ENCODE measurements at regions not wholly inside any gene's neighbourhood (a gene's known extent, or its start where the extent isn't known, plus 50 kb on each side); places are given as distances from the start of the nearest gene placed in this dataset.

DNA sequence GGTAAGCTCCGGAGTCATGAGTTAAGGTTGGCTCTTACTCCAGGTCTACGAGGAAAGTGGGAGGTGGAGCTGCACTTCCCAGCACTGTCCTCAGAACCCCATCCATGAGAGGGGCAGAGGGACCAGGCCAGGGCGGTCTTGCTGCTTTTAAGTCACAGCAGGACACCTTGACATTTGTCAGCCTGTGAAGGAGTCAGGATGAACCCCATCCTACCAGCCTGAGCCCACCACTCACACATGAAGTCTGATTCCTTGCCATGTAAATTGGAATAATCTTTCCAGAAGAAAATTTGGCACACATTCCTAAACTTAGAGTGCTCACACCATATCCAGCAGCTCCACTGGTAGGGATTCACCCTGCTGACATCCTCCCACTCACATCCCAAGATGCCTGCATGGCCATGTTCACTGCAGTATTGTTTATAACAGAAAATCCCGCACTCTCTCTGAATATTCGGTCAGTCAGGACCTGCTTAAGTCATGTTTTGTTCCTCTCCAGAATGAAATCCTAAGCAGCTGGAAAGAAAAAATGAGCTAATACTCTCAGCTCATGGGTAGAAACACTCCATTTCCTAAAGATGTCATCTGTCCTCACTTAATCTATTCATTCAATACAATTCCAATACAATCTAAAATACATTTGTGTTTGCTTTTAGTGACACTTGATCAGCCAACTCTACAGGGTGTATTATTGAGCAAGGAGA is 79.3 kb upstream of the COL5A1 start:
- H3K4me3 ChIP-seq (ENCODE audit: low read depth, low read length): no peak overlapping the region
- no peak for TF ChIP-seq CTCF (IDR thresholded peaks at IDR 0.05; ENCODE audit: insufficient read depth, low read depth, low read length)
- ChIA-PET CTCF (interaction anchor here (1.5 kb wide), 1 partner anchor 113 kb away, joined by 3 read pairs; no protein-coding TSS in a partner anchor), POLR2A (no interaction called here)
- H3K36me3 ChIP-seq (ENCODE audit: control insufficient read depth, insufficient read depth, low read length): no peaks in the 10 kb centered on the region
- DNase-seq (ENCODE audit: low read depth): no peak
- peaks cover 1% of the 10 kb centered on the region for H3K27me3 ChIP-seq (ENCODE audit: control insufficient read depth, insufficient read depth, low read length)

DNA sequence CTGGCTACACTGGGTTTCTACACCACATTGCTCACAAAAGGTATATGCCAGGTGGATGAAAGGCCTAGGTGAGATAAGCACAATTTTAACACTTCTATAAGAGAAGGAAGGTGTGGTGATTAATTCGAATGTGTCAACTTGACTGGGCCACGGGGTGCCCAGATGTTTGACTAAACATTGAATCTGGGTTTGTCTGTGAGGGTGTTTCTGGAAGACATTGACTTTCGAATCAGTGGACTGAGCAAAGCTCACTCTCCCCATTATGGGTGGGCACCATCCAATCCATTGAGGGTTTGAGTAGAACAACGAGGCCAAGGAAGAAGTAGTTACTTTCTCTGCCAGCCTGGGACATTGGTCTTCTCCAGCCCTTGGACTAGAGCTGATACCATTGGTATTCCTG is 78.2 kb upstream of the COL5A1 start:
- no peaks in the 10 kb centered on the region for H3K36me3 ChIP-seq (ENCODE audit: control insufficient read depth, insufficient read depth, low read length)
- no peak for TF ChIP-seq CTCF (IDR thresholded peaks at IDR 0.05; ENCODE audit: insufficient read depth, low read depth, low read length)
- peaks cover 1% of the 10 kb centered on the region for H3K27me3 ChIP-seq (ENCODE audit: control insufficient read depth, insufficient read depth, low read length)
- POLR2A ChIA-PET: no interaction called here
- no peak for DNase-seq (ENCODE audit: low read depth)
- H3K4me3 ChIP-seq (ENCODE audit: low read depth, low read length): no peak overlapping the region
- CTCF ChIA-PET: no interaction called here

GRCh38 chr9:134564431-134565170 is 77.0 kb upstream of the COL5A1 start:
- Histone ChIP-seq H3K36me3 (ENCODE audit: control insufficient read depth, insufficient read depth, low read length) (no peaks in the 10 kb centered on the region), H3K27me3 (ENCODE audit: control insufficient read depth, insufficient read depth, low read length) (peaks cover 1% of the 10 kb centered on the region; the same call in 1 of the 2 replicates), H3K4me3 (ENCODE audit: low read depth, low read length) (no peak overlapping the region)
- no peak for DNase-seq (ENCODE audit: low read depth)
- no peak for TF ChIP-seq CTCF (IDR thresholded peaks at IDR 0.05; ENCODE audit: insufficient read depth, low read depth, low read length)
- POLR2A ChIA-PET: no interaction called here
- CTCF ChIA-PET: no interaction called here

DNA sequence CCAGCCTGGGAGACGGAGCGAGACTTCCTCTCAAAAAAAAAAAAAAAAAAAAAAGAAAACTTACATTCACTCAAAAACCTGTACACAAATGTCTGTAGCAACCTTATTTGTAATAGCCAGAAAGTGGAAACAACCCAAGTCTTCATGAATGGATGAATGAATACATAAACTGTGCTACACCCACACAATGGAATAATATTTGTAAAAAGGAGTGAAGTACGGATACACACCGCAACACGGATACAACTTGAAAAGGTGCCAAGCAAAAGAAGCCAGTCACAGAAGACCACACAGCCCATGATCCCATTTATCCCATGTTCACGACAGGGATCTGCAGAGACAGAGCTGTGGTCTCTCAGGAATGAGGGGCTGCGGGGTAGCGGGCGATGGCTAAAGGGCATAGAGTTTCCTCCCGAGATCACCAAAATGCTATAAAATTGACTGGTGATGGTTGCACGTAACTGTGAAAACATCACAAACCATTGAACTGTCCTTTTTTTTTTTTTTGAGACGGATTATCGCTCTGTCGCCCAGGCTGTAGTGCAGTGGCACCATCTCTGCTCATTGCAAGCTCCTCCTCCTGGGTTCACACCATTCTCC is 76.2 kb upstream of the COL5A1 start:
- CTCF ChIA-PET: no interaction called here
- POLR2A ChIA-PET: no interaction called here

More for the DNA sequence above, 76.2 kb upstream of the COL5A1 start:
- Histone ChIP-seq H3K4me3 (ENCODE audit: low read depth, low read length) (no peak overlapping the region), H3K36me3 (ENCODE audit: control insufficient read depth, insufficient read depth, low read length) (no peaks in the 10 kb centered on the region), H3K27me3 (ENCODE audit: control insufficient read depth, insufficient read depth, low read length) (0 out of 2 replicates have a peak, but pooled peaks cover 1% of the 10 kb centered on the region)
- no peak for DNase-seq (ENCODE audit: low read depth)
- no peak for TF ChIP-seq CTCF (IDR thresholded peaks at IDR 0.05; ENCODE audit: insufficient read depth, low read depth, low read length)
